NCI-H1436 treated with DMSO at 0.1 percent for 48 hours (cell line): ENCODE measurements at regions not wholly inside any gene's neighbourhood (a gene's known extent, or its start where the extent isn't known, plus 50 kb on each side); places are given as distances from the start of the nearest gene placed in this dataset.
A peak's percentile ranks its signal among the peaks of the same experiment; 100 is the strongest.
"Not testable (repeated sequence)": the region's sequence is repeated elsewhere in the genome, so short reads cannot be mapped to it uniquely, and the experiment has no call there.

Experiments used
- DNase-seq: peaks from one replicate; lab custom pipeline; 2025; lab: John Stamatoyannopoulos, UW

- DNase-seq: no peak
Measured at GRCh38 chr2:59181347-59181746, 940.2 kb upstream of the FANCL start.

- DNase-seq: no peak
Measured at GRCh38 chr2:59180621-59181020, 939.5 kb upstream of the FANCL start.

- no peak for DNase-seq
Measured at GRCh38 chr2:59180111-59180510, 939.0 kb upstream of the FANCL start.

- peak; percentile 9 for DNase-seq
Measured at GRCh38 chr2:59177748-59178147, 936.6 kb upstream of the FANCL start.

- no peak for DNase-seq
Measured at GRCh38 chr2:59176737-59177136, 935.6 kb upstream of the FANCL start.

- DNase-seq: no peak
Measured at GRCh38 chr2:59174536-59175243, 933.6 kb upstream of the FANCL start.

- DNase-seq: no peak
Measured at GRCh38 chr2:59173325-59173724, 932.2 kb upstream of the FANCL start.

- DNase-seq: no peak
Measured at GRCh38 chr2:59171019-59171418, 929.9 kb upstream of the FANCL start.

GRCh38 chr2:59168766-59169165 lies 927.6 kb upstream of the FANCL start:
- no peak for DNase-seq

- DNase-seq: no peak
Measured at GRCh38 chr2:59167514-59167913, 926.4 kb upstream of the FANCL start.

- DNase-seq: not testable (repeated sequence)
Measured at GRCh38 chr2:59157908-59158307, 916.8 kb upstream of the FANCL start.

GRCh38 chr2:59151805-59152204 lies 910.7 kb upstream of the FANCL start:
- DNase-seq: no peak

- no peak for DNase-seq
Measured at GRCh38 chr2:59150217-59150849, 909.2 kb upstream of the FANCL start.

- no peak for DNase-seq
Measured at GRCh38 chr2:59149271-59149670, 908.1 kb upstream of the FANCL start.

- no peak for DNase-seq
Measured at GRCh38 chr2:59112258-59112657, 871.1 kb upstream of the FANCL start.

GRCh38 chr2:59096973-59097372 lies 855.8 kb upstream of the FANCL start:
- no peak for DNase-seq

- DNase-seq: no peak
Measured at GRCh38 chr2:59093571-59093970, 852.4 kb upstream of the FANCL start.

GRCh38 chr2:59084326-59084725 lies 843.2 kb upstream of the FANCL start:
- DNase-seq: no peak

- DNase-seq: no peak
Measured at GRCh38 chr2:59083075-59083828, 842.1 kb upstream of the FANCL start.

- no peak for DNase-seq
Measured at GRCh38 chr2:59082657-59083056, 841.5 kb upstream of the FANCL start.

- no peak for DNase-seq
Measured at GRCh38 chr2:59080451-59081181, 839.5 kb upstream of the FANCL start.

GRCh38 chr2:59077981-59078531 lies 836.9 kb upstream of the FANCL start:
- DNase-seq: no peak
